ENCODE measurements at regions not wholly inside any gene's neighbourhood (a gene's known extent, or its start where the extent isn't known, plus 50 kb on each side); places are given as distances from the start of the nearest gene placed in this dataset.

GRCh38 chr2:106638043-106638442 lies 150.9 kb downstream of the CD8B2 start:
- TF ChIP-seq CTCF (conservative IDR thresholded peaks at IDR 0.05; ENCODE audit: low read length) (peak; percentile 72), EZH2phosphoT487 (IDR thresholded peaks at IDR 0.05; ENCODE audit: borderline replicate concordance, low read depth, low read length) (no peak)

Data from OCI-LY7 (cell line).